Panc1 (cell line): ENCODE measurements at regions not wholly inside any gene's neighbourhood (a gene's known extent, or its start where the extent isn't known, plus 50 kb on each side); places are given as distances from the start of the nearest gene placed in this dataset.

ENCODE experiments used
- ATAC-seq: fragments of 200-7000 bp; cut with Tn5 transposase; 2 replicates; pipeline ENCODE4 v1.9.1; 2020; ENCODE audit warnings: mild to moderate bottlenecking, moderate library complexity
- BruUV-seq: library from RNA; stranded (reverse); fragments of 400-500 nt; replicated peaks from 2 replicates; lab custom pipeline; 2021; lab: Mats Ljungman, UMichigan
- CTCF ChIA-PET: fragments of 300-600 bp; sonication (Branson Sonifier 250); formaldehyde crosslinking; loops from one replicate; lab custom pipeline; 2022; ENCODE audit warnings: antibody characterized with exemption; lab: Charles Lee
- POLR2A ChIA-PET: fragments of 300-600 bp; sonication (Branson Sonifier 250); formaldehyde crosslinking; loops from one replicate; lab custom pipeline; 2022; ENCODE audit warnings: antibody characterized with exemption; lab: Charles Lee
- DNase-seq: peaks from one replicate; pipeline ENCODE4 v3.0.0-alpha.2; 2010; ENCODE audit warnings: low read depth, low spot score
- H3K27ac ChIP-seq: 2 replicates; pipeline ENCODE4 v1.5.1; 2011; ENCODE audit warnings: mild to moderate bottlenecking, low read length, inconsistent platforms
- H3K27me3 ChIP-seq: fragments of 200-500 bp; sonication (Bioruptor generic); 2 replicates; pipeline ENCODE4 v1.6.0; 2014; ENCODE audit warnings: low read length, inconsistent platforms; ENCODE audit not compliant: control insufficient read depth, insufficient read depth
- H3K36me3 ChIP-seq: fragments of 200-500 bp; sonication (Bioruptor generic); 2 replicates; pipeline ENCODE4 v1.5.1; 2014; ENCODE audit warnings: inconsistent platforms, mild to moderate bottlenecking, low read length, moderate library complexity; ENCODE audit not compliant: control insufficient read depth, insufficient read depth
- H3K4me1 ChIP-seq: 2 replicates; pipeline ENCODE4 v1.5.1; 2011; ENCODE audit warnings: inconsistent platforms, mild to moderate bottlenecking, low read length, moderate library complexity; ENCODE audit not compliant: control insufficient read depth, insufficient read depth
- H3K4me3 ChIP-seq, 2 experiments: 2 replicates each; pipeline ENCODE4 v1.5.1; 2011 to 2012; ENCODE audit warnings: low read depth in 2 of 2, low read length in 2 of 2, mild to moderate bottlenecking in 2 of 2, inconsistent platforms in 1 of 2, moderate library complexity in 1 of 2
- H3K9me3 ChIP-seq: fragments of 200-500 bp; sonication (Bioruptor generic); 2 replicates; pipeline ENCODE4 v1.5.1; 2014; ENCODE audit warnings: low read depth, mild to moderate bottlenecking, inconsistent platforms, low read length, moderate library complexity; ENCODE audit not compliant: control insufficient read depth, insufficient read depth
- POLR2AphosphoS5 ChIP-seq: IDR thresholded peaks from 2 replicates; pipeline ENCODE4 v1.6.1; 2012; ENCODE audit warnings: mild to moderate bottlenecking, low read depth, low read length, moderate library complexity
- REST ChIP-seq, 2 experiments: IDR thresholded peaks; 2 replicates each; pipeline ENCODE4 v1.6.1; 2011 to 2012; ENCODE audit warnings: low read depth in 2 of 2, control low read depth in 1 of 2, low read length in 1 of 2, mild to moderate bottlenecking in 1 of 2, moderate library complexity in 1 of 2; ENCODE audit not compliant: insufficient read depth in 1 of 2
- SIN3A ChIP-seq: IDR thresholded peaks from 2 replicates; pipeline ENCODE4 v1.6.1; 2012; ENCODE audit warnings: low read depth, mild to moderate bottlenecking, low read length, moderate library complexity, borderline replicate concordance; ENCODE audit not compliant: insufficient read depth
- TCF7L2 ChIP-seq: IDR thresholded peaks from 2 replicates; pipeline ENCODE4 v1.6.1; 2011; ENCODE audit warnings: mild to moderate bottlenecking, low read depth, low read length, inconsistent platforms
- in situ Hi-C: cut with HindIII; loops from 2 replicates; pipeline ENCODE4 v1.10.0; 2016; ENCODE audit warnings: low sequenced_read_pairs, low pct_unique_long_range_greater_than_20kb
- intact Hi-C: fragments of 100-400 bp; cut with micrococcal nuclease; formaldehyde crosslinking; loops from one replicate; pipeline ENCODE4 v1.10.0; 2022; ENCODE audit not compliant: unreplicated experiment
- TF ChIP-seq, protein P1 (sequence below): fragments of 450-650 bp; IDR thresholded peaks from 2 replicates; pipeline ENCODE4 v1.5.1; 2017; ENCODE audit warnings: mild to moderate bottlenecking

DNA sequence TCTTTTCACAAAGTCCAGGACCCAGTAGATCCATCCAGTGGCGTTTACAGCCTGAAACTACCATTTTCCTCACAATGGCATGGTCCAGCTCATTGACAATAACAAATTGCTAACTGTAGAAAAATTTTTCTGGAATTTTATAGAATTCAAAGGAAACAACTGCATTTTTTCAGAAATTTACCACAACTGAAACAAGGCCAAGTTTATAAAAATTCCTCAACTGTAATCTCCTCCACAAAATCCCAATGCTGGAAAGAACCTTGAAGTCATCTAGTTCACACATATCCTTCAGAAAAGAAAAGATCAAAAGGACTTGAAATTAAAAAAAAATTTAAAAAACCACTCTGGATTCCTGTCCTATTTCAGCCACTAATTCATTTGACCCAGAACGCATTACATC, 226.0 kb upstream of the CTAGE1 start:
- ATAC-seq (no peak), DNase-seq (no peak)
- Histone ChIP-seq H3K9me3 (no peaks in the 10 kb centered on the region), H3K36me3 (no peaks in the 10 kb centered on the region), H3K27me3 (no peaks in the 10 kb centered on the region), H3K4me3 (no peak overlapping the region), H3K27ac (no peak overlapping the region), H3K4me1 (no peaks in the 10 kb centered on the region)
- ChIA-PET CTCF (no interaction called here), POLR2A (no interaction called here)
- intact Hi-C loops (no loop called here), in situ Hi-C loops (no loop called here)
- TF ChIP-seq REST (IDR thresholded peaks at IDR 0.05; ENCODE audit: insufficient read depth in 1 of 2, low read depth in 2 of 2, low read length in 1 of 2) (no peak), TCF7L2 (no peak), SIN3A (no peak), POLR2AphosphoS5 (no peak)
- TF ChIP-seq, protein P1, sequence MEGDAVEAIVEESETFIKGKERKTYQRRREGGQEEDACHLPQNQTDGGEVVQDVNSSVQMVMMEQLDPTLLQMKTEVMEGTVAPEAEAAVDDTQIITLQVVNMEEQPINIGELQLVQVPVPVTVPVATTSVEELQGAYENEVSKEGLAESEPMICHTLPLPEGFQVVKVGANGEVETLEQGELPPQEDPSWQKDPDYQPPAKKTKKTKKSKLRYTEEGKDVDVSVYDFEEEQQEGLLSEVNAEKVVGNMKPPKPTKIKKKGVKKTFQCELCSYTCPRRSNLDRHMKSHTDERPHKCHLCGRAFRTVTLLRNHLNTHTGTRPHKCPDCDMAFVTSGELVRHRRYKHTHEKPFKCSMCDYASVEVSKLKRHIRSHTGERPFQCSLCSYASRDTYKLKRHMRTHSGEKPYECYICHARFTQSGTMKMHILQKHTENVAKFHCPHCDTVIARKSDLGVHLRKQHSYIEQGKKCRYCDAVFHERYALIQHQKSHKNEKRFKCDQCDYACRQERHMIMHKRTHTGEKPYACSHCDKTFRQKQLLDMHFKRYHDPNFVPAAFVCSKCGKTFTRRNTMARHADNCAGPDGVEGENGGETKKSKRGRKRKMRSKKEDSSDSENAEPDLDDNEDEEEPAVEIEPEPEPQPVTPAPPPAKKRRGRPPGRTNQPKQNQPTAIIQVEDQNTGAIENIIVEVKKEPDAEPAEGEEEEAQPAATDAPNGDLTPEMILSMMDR: no peak
- BruUV-seq: no TSS peak

- no TSS peak for BruUV-seq
- DNase-seq (no peak), ATAC-seq (no peak)
- H3K4me3 ChIP-seq: no peak overlapping the region
- no peaks in the 10 kb centered on the region for H3K4me1 ChIP-seq
- TF ChIP-seq REST (IDR thresholded peaks at IDR 0.05; ENCODE audit: insufficient read depth in 1 of 2, low read depth in 2 of 2, low read length in 1 of 2) (no peak), POLR2AphosphoS5 (no peak), TCF7L2 (no peak), SIN3A (no peak)
- TF ChIP-seq, protein P1: no peak
- no peaks in the 10 kb centered on the region for H3K9me3 ChIP-seq
- ChIA-PET POLR2A (no interaction called here), CTCF (no interaction called here)
- intact Hi-C loops (loop anchor here (10.0 kb wide), 1 partner anchor 55 kb away; no protein-coding TSS in a partner anchor), in situ Hi-C loops (no loop called here)
- H3K27ac ChIP-seq: no peak overlapping the region
- no peaks in the 10 kb centered on the region for H3K27me3 ChIP-seq
- no peaks in the 10 kb centered on the region for H3K36me3 ChIP-seq
Measured at GRCh38 chr18:22650247-22650646, 232.5 kb upstream of the CTAGE1 start.
